CD4-positive, alpha-beta T cell (primary cell): ENCODE measurements at regions not wholly inside any gene's neighbourhood (a gene's known extent, or its start where the extent isn't known, plus 50 kb on each side); places are given as distances from the start of the nearest gene placed in this dataset.

Experiments
- ATAC-seq: fragments of 200-7000 bp; cut with Tn5 transposase; one replicate; pipeline ENCODE4 v1.10.0; 2022; ENCODE audit warnings: mild to moderate bottlenecking; ENCODE audit not compliant: poor library complexity
- CTCF ChIA-PET: fragments of 350-600 bp; sonication (Branson Sonifier 250); formaldehyde crosslinking; loops from one replicate; lab custom pipeline; 2021; ENCODE audit warnings: antibody characterized with exemption, inconsistent platforms; lab: Charles Lee
- POLR2A ChIA-PET: fragments of 350-600 bp; sonication (Branson Sonifier 250); formaldehyde crosslinking; loops from one replicate; lab custom pipeline; 2021; ENCODE audit warnings: antibody characterized with exemption, inconsistent platforms; lab: Charles Lee
- DNase-seq, 14 experiments: peaks; one replicate each; pipeline ENCODE4 v3.0.0-alpha.2; 2013 to 2020; ENCODE audit warnings: mixed read lengths in 2 of 14
- H3K27ac ChIP-seq, 2 donors: one replicate each; pipeline versions ENCODE4 v1.5.1 to v1.7.0; 2013; ENCODE audit warnings: low read length in 2 of 2, low read depth in 1 of 2, mild to moderate bottlenecking in 1 of 2
- H3K27me3 ChIP-seq, 2 experiments: 1 replicate in 1 of 2; 2 replicates in 1 of 2; pipeline versions ENCODE4 v1.6.1 to v1.7.0; 2013; ENCODE audit warnings: low read length in 2 of 2, control low read depth in 1 of 2, mild to moderate bottlenecking in 1 of 2, moderate library complexity in 1 of 2; ENCODE audit not compliant: insufficient read depth in 2 of 2, control insufficient read depth in 1 of 2
- H3K36me3 ChIP-seq: one replicate; pipeline ENCODE4 v1.6.1; 2013; ENCODE audit warnings: low read length, control low read depth; ENCODE audit not compliant: insufficient read depth
- H3K4me1 ChIP-seq: one replicate; pipeline ENCODE4 v1.6.1; 2013; ENCODE audit warnings: low read length, control low read depth; ENCODE audit not compliant: insufficient read depth
- H3K4me3 ChIP-seq: one replicate; pipeline ENCODE4 v1.5.1; 2013; ENCODE audit warnings: mild to moderate bottlenecking, low read length, moderate library complexity
- H3K9me3 ChIP-seq, 2 experiments: 1 replicate in 1 of 2; 2 replicates in 1 of 2; pipeline versions ENCODE4 v1.6.1 to v1.7.0; 2013; ENCODE audit warnings: low read length in 2 of 2, mild to moderate bottlenecking in 2 of 2, control low read depth in 1 of 2, moderate library complexity in 1 of 2; ENCODE audit not compliant: control insufficient read depth in 1 of 2, insufficient read depth in 1 of 2
- H3K27ac Mint-ChIP-seq: one replicate; pipeline ENCODE4 v1.8.0; 2020; ENCODE audit warnings: mixed read lengths
- H3K27me3 Mint-ChIP-seq: one replicate; pipeline ENCODE4 v1.8.0; 2021; ENCODE audit warnings: mixed read lengths
- H3K36me3 Mint-ChIP-seq: one replicate; pipeline ENCODE4 v1.8.0; 2021; ENCODE audit warnings: low read depth, mixed read lengths
- H3K4me1 Mint-ChIP-seq: one replicate; pipeline ENCODE4 v1.8.0; 2021; ENCODE audit warnings: low read depth, mixed read lengths
- H3K4me3 Mint-ChIP-seq: one replicate; pipeline ENCODE4 v1.8.0; 2020; ENCODE audit warnings: mild to moderate bottlenecking, mixed read lengths
- H3K9me3 Mint-ChIP-seq: one replicate; pipeline ENCODE4 v1.8.0; 2020; ENCODE audit warnings: mixed read lengths
- intact Hi-C, 2 experiments: fragments of 100-400 bp; cut with DNase I in 1 of 2; cut with micrococcal nuclease in 1 of 2; formaldehyde crosslinking; loops; one replicate each; pipeline versions ENCODE4 v1.15.1 to v1.9.0; 2023 to 2025; cut with DNase I, micrococcal nuclease
- TF ChIP-seq, protein P1 (sequence below): fragments of 200-600 bp; IDR thresholded peaks from one replicate; pipeline ENCODE4 v1.8.0; 2022; ENCODE audit warnings: antibody characterized with exemption, mild to moderate bottlenecking

DNA sequence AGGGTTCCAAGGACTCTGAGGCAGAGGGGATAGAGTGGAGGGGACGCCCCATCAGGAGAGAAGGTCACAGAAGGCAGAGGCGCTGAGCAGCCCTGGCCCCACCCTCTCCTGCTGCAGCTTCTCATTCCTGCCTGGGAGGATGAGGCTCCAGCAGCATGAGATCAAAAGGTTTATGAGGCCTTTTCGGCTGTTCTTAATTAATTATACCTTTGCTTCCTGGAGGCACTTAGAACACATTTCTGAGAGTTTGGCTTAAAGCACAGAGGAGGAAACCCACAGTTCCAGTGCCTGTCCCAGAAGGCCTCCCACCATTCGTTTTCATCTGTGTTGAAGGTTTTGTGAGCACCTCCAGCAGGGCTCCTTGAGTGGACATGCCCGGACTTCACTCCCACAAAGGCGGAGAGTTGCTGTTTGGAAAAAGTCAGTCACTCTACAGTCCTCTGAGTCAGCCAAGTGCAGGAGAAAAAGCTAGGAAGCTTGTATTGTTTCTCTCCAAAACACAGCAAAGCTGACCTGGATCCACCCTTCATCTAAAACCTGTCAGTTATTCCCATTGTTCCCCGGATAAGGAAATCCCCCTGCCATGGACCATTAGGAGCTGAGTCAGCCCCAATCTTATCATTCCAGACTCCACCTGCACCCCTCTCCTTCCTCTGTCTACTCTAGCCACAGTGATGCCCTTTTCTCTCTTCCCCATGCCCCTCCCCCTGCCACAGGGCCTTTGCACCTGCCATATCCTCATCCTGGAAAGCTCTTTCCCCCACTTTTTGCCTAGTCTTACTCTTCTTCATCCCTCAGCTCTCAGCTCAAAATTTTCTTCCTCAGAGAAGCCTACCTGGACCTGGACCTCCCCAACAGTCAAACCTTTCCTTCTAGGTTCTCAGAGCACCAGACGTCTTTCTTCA is 276.8 kb downstream of the FBXW7 start:
- CTCF ChIA-PET = interaction anchor here (0.6 kb wide), 1 partner anchor 382 kb away, joined by 3 read pairs; no protein-coding TSS in a partner anchor
- Histone ChIP-seq H3K4me3 (no peak overlapping the region), H3K36me3 (no peaks in the 10 kb centered on the region), H3K27me3 (no peaks in the 10 kb centered on the region), H3K9me3 (no peaks in the 10 kb centered on the region), H3K4me1 (peaks cover 41% of the 10 kb centered on the region), H3K27ac (no peak overlapping the region)
- Mint-ChIP-seq H3K4me1 (no peaks in the 10 kb centered on the region), H3K4me3 (no peak overlapping the region), H3K36me3 (no peaks in the 10 kb centered on the region), H3K9me3 (peaks cover 3% of the 10 kb centered on the region), H3K27me3 (no peaks in the 10 kb centered on the region), H3K27ac (peak overlapping the region; percentile 61)
- DNase-seq = no peak
- POLR2A ChIA-PET = interaction anchor here (1.5 kb wide), 1 partner anchor 158 kb away, joined by 5 read pairs; no protein-coding TSS in a partner anchor
- intact Hi-C loops = loop anchor here in 1 of 2 experiments (10.0 kb wide), 1 partner anchor 154 kb away; no protein-coding TSS in a partner anchor
- no peak for ATAC-seq
- TF ChIP-seq, protein P1, sequence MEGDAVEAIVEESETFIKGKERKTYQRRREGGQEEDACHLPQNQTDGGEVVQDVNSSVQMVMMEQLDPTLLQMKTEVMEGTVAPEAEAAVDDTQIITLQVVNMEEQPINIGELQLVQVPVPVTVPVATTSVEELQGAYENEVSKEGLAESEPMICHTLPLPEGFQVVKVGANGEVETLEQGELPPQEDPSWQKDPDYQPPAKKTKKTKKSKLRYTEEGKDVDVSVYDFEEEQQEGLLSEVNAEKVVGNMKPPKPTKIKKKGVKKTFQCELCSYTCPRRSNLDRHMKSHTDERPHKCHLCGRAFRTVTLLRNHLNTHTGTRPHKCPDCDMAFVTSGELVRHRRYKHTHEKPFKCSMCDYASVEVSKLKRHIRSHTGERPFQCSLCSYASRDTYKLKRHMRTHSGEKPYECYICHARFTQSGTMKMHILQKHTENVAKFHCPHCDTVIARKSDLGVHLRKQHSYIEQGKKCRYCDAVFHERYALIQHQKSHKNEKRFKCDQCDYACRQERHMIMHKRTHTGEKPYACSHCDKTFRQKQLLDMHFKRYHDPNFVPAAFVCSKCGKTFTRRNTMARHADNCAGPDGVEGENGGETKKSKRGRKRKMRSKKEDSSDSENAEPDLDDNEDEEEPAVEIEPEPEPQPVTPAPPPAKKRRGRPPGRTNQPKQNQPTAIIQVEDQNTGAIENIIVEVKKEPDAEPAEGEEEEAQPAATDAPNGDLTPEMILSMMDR = no peak

DNA sequence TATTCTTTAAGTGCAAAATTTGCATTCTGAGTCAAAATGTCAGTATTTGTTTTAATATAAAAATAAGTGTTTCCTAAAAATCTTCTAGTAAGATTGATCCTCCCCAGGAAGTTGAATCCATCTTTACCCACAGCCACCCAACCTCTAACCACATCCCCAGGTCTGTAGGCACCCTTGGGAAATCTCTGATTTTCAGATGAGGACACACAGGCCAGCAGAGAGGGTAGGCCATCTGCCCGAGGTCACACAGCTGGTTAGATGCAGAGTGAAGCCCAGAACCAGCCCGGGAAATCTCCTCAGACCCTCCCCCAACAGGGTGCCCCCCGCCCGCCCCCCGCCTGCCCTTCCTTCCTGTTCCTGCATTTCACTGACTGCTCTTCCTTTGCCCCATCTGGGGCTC is 277.5 kb downstream of the FBXW7 start:
- POLR2A ChIA-PET = interaction anchor here (1.5 to 1.7 kb wide), 3 partner anchors 12 to 158 kb away, joined by 4 to 7 read pairs (median 5); no protein-coding TSS in a partner anchor
- Mint-ChIP-seq H3K27me3 (no peaks in the 10 kb centered on the region), H3K27ac (peak overlapping the region; percentile 61), H3K9me3 (peaks cover 3% of the 10 kb centered on the region), H3K4me1 (no peaks in the 10 kb centered on the region), H3K4me3 (no peak overlapping the region), H3K36me3 (no peaks in the 10 kb centered on the region)
- CTCF ChIA-PET = interaction anchor here (0.6 kb wide), 1 partner anchor 383 kb away, joined by 3 read pairs; no protein-coding TSS in a partner anchor
- Histone ChIP-seq H3K9me3 (no peaks in the 10 kb centered on the region), H3K27ac (no peak overlapping the region), H3K4me3 (no peak overlapping the region), H3K4me1 (peaks cover 41% of the 10 kb centered on the region), H3K27me3 (no peaks in the 10 kb centered on the region), H3K36me3 (no peaks in the 10 kb centered on the region)
- no peak for ATAC-seq
- DNase-seq = peak in 1 of 14 experiments; percentile 32
- TF ChIP-seq, protein P1 = no peak
- intact Hi-C loops = loop anchor here in 1 of 2 experiments (10.0 kb wide), 1 partner anchor 154 kb away; no protein-coding TSS in a partner anchor

DNA sequence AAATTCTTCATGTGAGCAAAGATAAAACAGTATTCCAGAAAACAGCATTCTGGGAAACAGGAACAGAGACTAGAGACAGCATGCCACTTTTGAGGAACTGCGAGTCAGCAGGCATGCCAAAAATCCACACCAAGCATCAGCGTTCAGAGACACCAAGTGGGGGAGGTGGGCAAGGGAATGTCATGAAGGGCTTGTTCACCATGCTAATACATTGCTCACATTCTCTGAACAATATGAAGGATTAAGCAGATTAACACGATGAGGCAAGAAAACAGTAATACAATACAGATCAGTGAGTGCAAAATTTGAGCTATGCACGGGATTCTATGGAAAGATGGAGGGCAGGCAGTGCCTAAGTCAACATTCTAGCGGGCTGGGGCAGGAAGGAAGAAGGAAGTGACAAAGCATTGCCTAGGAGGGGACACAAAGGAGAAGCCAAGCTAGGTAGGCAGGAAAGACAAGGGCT is 278.3 kb downstream of the FBXW7 start:
- H3K27me3 ChIP-seq = no peaks in the 10 kb centered on the region
- H3K4me3 ChIP-seq = no peak overlapping the region
- Mint-ChIP-seq H3K4me1 (peaks cover 4% of the 10 kb centered on the region), H3K36me3 (no peaks in the 10 kb centered on the region), H3K4me3 (no peak overlapping the region), H3K9me3 (peaks cover 3% of the 10 kb centered on the region), H3K27me3 (no peaks in the 10 kb centered on the region), H3K27ac (no peak overlapping the region)
- TF ChIP-seq, protein P1 = no peak
- H3K4me1 ChIP-seq = peaks cover 41% of the 10 kb centered on the region
- H3K36me3 ChIP-seq = no peaks in the 10 kb centered on the region
- intact Hi-C loops = loop anchor here in 1 of 2 experiments (10.0 kb wide), 1 partner anchor 153 kb away; no protein-coding TSS in a partner anchor
- ChIA-PET CTCF (interaction anchor here (1.2 kb wide), 1 partner anchor 12 kb away, joined by 4 read pairs; no protein-coding TSS in a partner anchor), POLR2A (interaction anchor here (1.5 to 1.7 kb wide), 2 partner anchors 11 to 23 kb away, joined by 4 to 7 read pairs; no protein-coding TSS in a partner anchor)
- H3K9me3 ChIP-seq = no peaks in the 10 kb centered on the region
- no peak overlapping the region for H3K27ac ChIP-seq
- no peak for DNase-seq
- ATAC-seq = no peak
